ENCODE measurements at regions not wholly inside any gene's neighbourhood (a gene's known extent, or its start where the extent isn't known, plus 50 kb on each side); places are given as distances from the start of the nearest gene placed in this dataset.

DNA sequence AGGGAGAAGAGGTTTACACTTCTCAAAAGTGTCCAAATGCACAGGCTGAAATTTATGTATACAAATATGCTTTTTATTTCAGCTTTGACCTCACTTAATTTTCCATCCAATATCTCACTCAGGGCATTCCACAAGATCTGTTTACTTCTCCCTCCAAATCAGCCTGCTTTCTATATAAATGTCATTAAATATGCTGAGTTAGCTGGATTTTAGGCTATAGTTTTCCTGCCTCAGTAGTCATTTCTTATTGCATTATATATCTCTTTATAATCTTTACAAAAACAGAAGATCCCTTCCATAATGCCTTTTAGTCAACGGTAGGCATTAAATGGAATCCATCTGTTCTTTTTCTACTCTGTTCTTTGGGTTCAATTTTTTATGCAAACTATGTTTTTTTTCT lies 71.7 kb upstream of the KCND2 start:
- DNase-seq (ENCODE audit: low read depth) = no peak

DNA sequence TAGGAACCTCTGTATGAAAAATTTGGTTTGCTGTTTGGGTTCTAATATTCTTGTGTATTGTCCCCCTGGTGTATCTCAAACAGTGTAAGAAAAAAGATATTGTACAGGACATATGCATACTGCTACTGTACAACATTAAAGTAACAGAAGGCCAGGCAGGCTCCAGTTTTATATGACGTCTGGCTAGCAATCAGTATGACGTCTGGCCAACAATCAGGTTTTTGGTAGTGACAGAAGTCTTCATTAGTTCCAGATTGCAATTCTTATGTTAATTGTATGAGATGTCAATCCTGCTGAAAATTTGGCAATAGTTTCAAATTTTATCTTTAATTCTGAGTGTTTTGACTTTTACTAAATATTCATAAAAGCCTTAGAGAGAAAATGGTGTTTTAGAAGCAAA lies 67.9 kb upstream of the KCND2 start:
- DNase-seq (ENCODE audit: low read depth) = no peak
- TF ChIP-seq, protein P1, sequence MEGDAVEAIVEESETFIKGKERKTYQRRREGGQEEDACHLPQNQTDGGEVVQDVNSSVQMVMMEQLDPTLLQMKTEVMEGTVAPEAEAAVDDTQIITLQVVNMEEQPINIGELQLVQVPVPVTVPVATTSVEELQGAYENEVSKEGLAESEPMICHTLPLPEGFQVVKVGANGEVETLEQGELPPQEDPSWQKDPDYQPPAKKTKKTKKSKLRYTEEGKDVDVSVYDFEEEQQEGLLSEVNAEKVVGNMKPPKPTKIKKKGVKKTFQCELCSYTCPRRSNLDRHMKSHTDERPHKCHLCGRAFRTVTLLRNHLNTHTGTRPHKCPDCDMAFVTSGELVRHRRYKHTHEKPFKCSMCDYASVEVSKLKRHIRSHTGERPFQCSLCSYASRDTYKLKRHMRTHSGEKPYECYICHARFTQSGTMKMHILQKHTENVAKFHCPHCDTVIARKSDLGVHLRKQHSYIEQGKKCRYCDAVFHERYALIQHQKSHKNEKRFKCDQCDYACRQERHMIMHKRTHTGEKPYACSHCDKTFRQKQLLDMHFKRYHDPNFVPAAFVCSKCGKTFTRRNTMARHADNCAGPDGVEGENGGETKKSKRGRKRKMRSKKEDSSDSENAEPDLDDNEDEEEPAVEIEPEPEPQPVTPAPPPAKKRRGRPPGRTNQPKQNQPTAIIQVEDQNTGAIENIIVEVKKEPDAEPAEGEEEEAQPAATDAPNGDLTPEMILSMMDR (conservative IDR thresholded peaks at IDR 0.05; ENCODE audit: control insufficient read depth, insufficient read depth, low read depth, low read length) = no peak
- H3K4me3 ChIP-seq (ENCODE audit: control insufficient read depth, low read depth, low read length) = no peak overlapping the region

More for the DNA sequence above, 71.7 kb upstream of the KCND2 start:
- TF ChIP-seq, protein P1 (conservative IDR thresholded peaks at IDR 0.05; ENCODE audit: control insufficient read depth, insufficient read depth, low read depth, low read length) = no peak
- no peak overlapping the region for H3K4me3 ChIP-seq (ENCODE audit: control insufficient read depth, low read depth, low read length)

DNA sequence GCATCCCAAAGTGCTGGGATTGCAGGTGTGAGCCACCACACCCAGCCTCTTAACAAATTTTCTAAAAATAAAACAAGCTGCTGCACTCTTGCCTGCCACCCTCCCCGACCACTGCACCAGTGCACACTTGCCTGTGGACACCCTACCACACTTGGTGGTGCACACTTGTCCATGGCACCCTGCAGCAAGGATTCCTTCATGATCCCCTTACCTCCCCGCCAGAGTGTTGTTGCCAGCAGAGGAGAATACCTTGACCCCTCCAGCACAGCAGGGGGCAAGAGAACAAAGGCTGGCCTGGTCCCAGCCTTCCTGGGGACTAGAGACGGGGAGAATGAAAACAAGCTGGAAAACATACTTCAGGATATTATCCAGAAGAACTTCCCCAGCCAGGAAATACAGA lies 65.9 kb upstream of the KCND2 start:
- no peak overlapping the region for H3K4me3 ChIP-seq (ENCODE audit: control insufficient read depth, low read depth, low read length)
- TF ChIP-seq, protein P1 (conservative IDR thresholded peaks at IDR 0.05; ENCODE audit: control insufficient read depth, insufficient read depth, low read depth, low read length) = no peak
- no peak for DNase-seq (ENCODE audit: low read depth)

DNA sequence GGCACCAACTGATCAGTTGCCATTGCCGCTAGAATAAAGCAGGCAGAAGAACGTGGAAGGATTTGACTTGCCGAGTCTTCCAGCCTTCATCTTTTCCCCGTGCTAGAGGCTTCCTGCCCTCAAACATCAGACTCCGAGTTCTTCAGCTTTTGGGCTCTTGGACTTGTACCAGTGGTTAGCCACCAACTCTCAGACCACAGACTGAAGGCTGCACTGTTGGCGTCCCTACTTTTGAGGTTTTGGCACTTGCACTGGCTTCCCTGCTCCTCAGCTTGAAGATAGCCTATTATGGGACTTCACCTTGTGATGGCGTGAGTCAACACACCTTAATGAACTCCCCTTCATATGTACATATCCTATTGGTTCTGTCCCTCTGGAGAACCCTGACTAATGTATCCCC lies 57.3 kb upstream of the KCND2 start:
- no peak overlapping the region for H3K4me3 ChIP-seq (ENCODE audit: control insufficient read depth, low read depth, low read length)
- no peak for DNase-seq (ENCODE audit: low read depth)

DNA sequence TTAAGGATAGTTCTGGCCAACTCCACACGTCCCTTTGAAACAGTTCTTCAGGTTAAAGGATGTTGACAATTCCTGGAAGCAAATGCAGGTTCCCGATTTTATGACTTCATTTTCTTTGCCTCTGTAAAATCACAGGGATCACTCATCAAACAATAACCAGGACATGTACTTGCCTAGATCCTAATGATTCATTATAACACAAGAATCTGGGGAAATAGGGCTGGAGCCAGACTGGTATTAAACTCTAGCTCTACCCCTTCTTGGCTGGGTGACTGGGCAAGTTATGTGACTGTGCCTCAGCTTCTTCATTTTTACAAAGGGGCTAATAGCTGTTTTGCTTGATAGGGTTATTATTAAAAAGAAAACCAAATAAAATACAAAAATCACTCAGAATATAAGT lies 56.0 kb upstream of the KCND2 start:
- TF ChIP-seq, protein P1 (conservative IDR thresholded peaks at IDR 0.05; ENCODE audit: control insufficient read depth, insufficient read depth, low read depth, low read length) = no peak
- H3K4me3 ChIP-seq (ENCODE audit: control insufficient read depth, low read depth, low read length) = no peak overlapping the region
- peak; percentile 0 for DNase-seq (ENCODE audit: low read depth)

More for the DNA sequence above, 57.3 kb upstream of the KCND2 start:
- TF ChIP-seq, protein P1 (conservative IDR thresholded peaks at IDR 0.05; ENCODE audit: control insufficient read depth, insufficient read depth, low read depth, low read length) = no peak

DNA sequence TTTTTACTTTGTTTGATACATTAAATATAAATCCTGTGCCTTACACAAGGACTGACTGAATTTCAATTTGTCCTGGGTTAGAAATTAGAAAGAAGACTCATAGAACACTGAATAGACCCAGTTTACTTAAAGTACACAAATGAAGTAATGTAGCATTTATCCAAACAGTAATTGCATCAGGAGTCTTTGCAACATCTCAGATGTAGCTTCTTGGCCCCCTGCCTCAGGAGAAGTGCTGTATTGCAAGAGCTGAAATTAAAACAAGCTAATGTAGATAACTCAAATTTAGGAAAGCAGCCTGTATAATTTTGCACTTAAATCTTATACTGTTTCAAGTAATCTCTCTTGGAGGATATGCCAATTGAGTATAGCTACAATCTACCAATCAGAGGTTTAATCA lies 54.3 kb upstream of the KCND2 start:
- no peak overlapping the region for H3K4me3 ChIP-seq (ENCODE audit: control insufficient read depth, low read depth, low read length)
- peak; percentile 73 for DNase-seq (ENCODE audit: low read depth)
- TF ChIP-seq, protein P1 (conservative IDR thresholded peaks at IDR 0.05; ENCODE audit: control insufficient read depth, insufficient read depth, low read depth, low read length) = no peak

DNA sequence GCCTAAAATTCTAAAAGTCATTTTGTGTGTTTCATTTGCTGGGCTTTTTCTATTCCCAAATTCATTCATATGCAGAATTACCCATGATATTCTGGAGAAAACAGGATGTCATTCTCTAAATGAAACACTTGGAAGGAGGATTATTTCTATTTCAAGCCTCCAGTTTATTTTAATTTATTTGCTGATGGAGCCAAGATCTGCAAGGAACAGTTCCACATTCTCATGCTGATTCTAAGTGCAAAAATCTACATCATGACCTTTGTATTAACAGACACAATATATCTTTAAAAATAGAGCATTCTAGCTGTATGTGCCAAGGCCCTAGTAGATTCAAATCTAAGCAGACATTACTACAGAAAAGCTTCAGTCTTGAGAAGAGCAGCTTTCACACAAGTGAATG lies 51.3 kb upstream of the KCND2 start:
- no peak overlapping the region for H3K4me3 ChIP-seq (ENCODE audit: control insufficient read depth, low read depth, low read length)
- DNase-seq (ENCODE audit: low read depth) = no peak
- TF ChIP-seq, protein P1 (conservative IDR thresholded peaks at IDR 0.05; ENCODE audit: control insufficient read depth, insufficient read depth, low read depth, low read length) = no peak

All from fibroblast of mammary gland (primary cell).